Panc1 (cell line): ENCODE measurements at regions not wholly inside any gene's neighbourhood (a gene's known extent, or its start where the extent isn't known, plus 50 kb on each side); places are given as distances from the start of the nearest gene placed in this dataset.

Experiments used
- CTCF ChIP-seq: fragments of 450-650 bp; IDR thresholded peaks from 2 replicates; pipeline ENCODE4 v1.5.1; 2017; ENCODE audit warnings: mild to moderate bottlenecking
- POLR2AphosphoS5 ChIP-seq: IDR thresholded peaks from 2 replicates; pipeline ENCODE4 v1.6.1; 2012; ENCODE audit warnings: mild to moderate bottlenecking, low read depth, low read length, moderate library complexity

GRCh38 chrX:117429501-117429900, 687.1 kb downstream of the KLHL13 start:
- TF ChIP-seq CTCF (no peak), POLR2AphosphoS5 (no peak)
